ENCODE measurements at regions not wholly inside any gene's neighbourhood (a gene's known extent, or its start where the extent isn't known, plus 50 kb on each side); places are given as distances from the start of the nearest gene placed in this dataset.
A peak's percentile ranks its signal among the peaks of the same experiment; 100 is the strongest.

GRCh38 chr6:97586344-97586743 lies 303.3 kb upstream of the MMS22L start:
- DNase-seq (ENCODE audit: low spot score), result peak; percentile 20

DNA sequence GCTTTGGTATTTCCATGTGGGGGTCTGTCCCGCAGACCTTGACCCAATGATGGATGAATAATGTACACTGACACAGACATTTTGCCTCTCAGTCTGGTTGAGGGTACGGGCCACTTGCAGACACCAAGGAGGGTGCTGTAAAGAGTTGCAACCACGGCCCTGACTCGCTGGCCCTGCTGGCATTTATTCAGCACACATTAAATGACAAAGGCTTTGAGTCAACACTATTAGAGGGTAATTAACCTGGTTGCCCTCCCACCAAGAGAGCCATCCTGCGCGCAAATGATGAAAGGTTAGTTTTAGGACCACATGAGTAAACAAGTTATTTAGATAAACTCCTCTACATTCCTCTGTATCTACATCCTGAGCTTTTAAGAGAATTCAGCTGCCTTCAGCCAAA lies 308.9 kb upstream of the MMS22L start:
- DNase-seq (ENCODE audit: low spot score), result no peak

- DNase-seq (ENCODE audit: low spot score), result peak; percentile 50
Measured at GRCh38 chr6:97594844-97595243, 311.8 kb upstream of the MMS22L start.

DNA sequence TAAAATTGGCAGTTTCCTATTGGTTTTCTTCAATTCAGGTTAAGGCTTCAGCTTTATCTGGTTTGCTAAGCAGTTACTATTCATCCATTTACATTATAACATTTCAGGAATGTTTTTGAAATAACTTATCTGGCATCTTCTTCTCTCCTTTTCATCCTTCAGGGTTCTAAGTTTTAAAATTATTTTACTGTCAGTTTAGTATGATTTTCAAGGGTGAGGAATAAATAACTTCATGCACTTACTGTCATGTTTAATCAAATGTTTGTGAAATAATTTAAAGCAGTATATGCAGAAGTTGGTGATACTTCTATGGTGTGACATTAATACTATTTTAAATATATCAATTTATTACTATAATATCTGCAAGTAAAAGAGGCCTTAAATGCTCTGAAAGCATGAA lies 338.1 kb upstream of the MMS22L start:
- DNase-seq (ENCODE audit: low spot score), result no peak

GRCh38 chr6:97626671-97627441 lies 343.8 kb upstream of the MMS22L start:
- DNase-seq (ENCODE audit: low spot score), result peak; percentile 77

DNA sequence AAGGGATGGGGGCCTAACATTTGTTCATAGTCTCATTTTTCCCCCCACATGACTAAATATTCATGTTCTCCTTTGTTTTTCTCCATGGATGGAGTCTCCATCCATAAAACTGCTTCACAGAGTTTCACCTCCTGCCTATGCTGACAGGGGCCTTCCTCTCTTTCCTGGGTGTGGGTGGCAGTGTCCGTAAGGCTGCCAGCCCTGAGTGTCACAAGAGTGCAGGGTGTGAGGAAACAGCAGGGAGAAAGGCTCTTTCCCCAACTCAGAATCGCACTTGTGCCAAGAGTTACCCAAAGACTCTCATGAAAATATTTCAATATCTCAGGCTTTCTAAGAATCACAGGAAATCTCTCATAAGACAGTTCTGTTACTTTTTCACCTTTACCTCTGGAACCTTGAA lies 346.2 kb upstream of the MMS22L start:
- no peak for DNase-seq (ENCODE audit: low spot score)

DNA sequence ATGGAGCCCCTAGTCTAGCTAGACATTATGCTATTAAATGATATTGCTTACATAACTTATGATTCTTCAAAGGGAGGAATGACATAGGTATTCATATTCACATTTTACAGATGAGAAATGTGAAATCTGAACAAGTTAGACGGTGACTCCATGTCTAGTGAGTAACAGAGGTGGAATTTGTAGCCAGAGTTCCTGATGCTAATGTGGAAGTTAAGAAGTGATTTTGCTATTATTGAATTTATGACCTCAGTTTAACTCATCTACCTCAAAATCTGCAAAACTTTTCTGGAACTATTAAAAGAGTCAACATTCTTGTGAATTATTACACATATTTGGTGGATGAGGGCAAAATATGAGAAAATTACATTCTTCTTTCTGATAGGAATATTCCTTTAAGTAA lies 347.6 kb upstream of the MMS22L start:
- peak; percentile 1 for DNase-seq (ENCODE audit: low spot score)

- DNase-seq (ENCODE audit: low spot score), result no peak
Measured at GRCh38 chr6:97632341-97632740, 349.3 kb upstream of the MMS22L start.

DNA sequence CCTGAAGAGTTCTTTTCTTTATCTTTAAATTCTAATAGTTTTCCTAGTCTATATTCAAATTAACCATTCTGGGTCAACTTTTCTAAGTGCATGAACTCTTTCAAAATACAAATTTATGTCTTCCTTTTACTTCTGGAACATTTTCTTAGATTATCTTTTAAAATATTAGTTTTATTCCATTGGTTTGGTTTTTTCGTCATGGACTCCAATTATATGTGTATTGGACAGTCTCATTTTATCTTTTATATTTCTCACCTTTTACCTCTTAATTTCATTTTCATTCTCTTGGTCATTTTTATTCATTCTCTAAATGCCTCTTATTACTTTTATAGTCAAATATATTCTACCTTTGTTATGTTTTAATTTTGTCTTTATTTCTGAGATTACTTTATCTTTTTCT lies 356.7 kb upstream of the MMS22L start:
- DNase-seq (ENCODE audit: low spot score), result no peak

GRCh38 chr6:97644353-97644752 lies 361.3 kb upstream of the MMS22L start:
- no peak for DNase-seq (ENCODE audit: low spot score)

DNA sequence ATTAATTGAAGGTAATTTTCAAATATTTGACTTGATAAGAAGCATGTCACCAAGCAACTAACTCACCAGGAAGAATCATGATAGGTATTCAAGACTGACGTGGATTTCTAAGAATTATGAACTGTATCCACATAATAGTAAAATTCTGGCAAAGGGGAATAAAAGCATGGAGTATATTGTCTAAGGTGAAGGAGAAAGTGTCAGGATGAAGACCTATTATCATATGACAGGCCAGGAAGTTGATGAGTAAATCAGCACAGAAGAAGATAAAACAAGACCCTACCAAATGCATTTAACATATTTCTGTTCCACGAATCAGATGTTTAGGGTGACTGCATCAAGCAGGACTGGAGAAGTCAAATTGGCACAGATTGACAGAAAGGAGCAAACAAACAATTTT lies 362.7 kb upstream of the MMS22L start:
- DNase-seq (ENCODE audit: low spot score), result no peak

- DNase-seq (ENCODE audit: low spot score), result no peak
Measured at GRCh38 chr6:97653076-97653475, 370.1 kb upstream of the MMS22L start.

DNA sequence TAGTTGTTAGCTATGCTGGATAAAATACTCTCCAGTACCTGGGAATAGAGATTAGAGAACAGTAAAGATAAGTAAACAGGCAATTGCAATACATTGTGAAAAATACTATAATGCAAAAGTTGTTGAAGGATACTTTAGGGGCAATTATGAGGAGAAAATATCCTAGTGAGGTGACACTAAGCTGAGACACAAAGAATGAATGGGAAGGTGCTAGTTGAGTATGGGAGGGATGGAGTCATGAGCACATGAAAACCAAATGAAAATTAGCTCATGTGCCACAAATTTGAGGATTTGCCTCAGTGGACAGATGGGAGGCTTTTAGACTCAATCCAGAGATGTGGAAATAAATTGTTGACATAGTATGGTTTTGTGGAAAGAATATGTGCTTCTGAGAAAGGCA lies 370.5 kb upstream of the MMS22L start:
- DNase-seq (ENCODE audit: low spot score), result no peak

DNA sequence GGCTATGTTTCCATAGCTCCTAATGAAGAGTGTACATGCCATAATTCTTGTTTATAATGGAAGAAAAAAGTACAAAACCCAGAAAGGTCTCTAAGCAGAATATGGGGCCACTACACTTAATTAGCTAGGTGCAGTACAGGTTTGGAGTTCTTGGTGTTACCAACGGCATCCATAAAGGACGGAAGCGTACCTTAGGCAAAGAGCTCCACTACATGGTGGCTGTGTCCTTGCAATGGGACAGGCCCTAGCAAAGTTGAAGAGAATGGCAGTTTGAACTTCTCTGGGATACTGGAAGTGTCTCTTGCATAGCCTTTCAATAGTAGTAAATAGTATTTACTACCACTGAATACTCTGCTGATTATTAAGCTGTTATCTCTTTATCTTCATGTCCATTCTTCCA lies 371.7 kb upstream of the MMS22L start:
- no peak for DNase-seq (ENCODE audit: low spot score)

- DNase-seq (ENCODE audit: low spot score), result no peak
Measured at GRCh38 chr6:97656236-97656635, 373.2 kb upstream of the MMS22L start.

DNA sequence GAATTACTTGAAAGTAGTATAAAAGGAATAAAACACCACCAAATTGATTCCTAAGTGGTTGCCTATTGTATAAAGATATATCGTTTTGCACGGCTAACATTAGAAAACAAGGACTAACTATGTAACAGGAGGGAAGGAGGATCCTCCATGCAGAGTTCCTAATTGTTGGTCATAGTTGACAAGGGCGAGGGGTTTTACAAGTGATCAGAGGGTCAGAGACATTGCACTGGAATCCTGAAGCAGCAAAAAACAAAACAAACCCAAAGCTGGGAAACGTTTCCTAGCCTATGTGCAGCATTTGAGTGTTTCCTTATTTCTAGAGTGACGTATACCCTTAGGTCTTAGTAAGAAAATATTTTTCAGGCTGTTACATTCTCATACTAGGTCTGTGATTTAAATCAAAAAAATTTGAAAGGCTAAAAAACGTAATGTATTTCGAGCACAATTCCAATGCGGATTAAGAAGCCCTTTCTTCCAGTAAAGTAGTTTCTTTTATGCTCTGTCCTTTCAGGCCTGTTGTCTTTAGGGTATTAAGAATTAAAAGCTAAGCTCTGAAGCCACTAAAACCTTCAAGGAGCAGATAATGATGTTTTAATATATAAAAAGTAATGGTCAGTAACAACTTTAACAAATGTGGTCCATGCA lies 373.8 kb upstream of the MMS22L start:
- no peak for DNase-seq (ENCODE audit: low spot score)

DNA sequence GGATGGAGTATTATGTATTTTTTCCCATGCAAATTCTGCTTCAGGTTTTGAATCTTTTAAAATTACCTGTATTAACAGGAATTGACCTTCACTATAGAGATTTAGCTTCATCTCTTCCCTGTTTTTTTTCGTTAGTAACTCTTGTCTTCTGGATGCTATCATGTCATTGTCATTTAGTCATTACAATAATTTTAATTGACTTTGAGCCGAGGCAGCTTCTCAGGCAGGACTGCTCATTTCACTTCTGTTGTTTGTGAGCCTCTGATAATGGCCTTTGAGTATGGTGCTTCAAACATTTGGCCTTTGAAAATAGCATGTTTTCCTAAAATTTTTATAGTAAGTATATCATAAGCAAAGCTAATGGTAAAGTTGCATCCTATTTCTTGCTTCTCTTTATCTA lies 375.1 kb upstream of the MMS22L start:
- DNase-seq (ENCODE audit: low spot score), result no peak

- DNase-seq (ENCODE audit: low spot score), result no peak
Measured at GRCh38 chr6:97663252-97663651, 380.2 kb upstream of the MMS22L start.

DNA sequence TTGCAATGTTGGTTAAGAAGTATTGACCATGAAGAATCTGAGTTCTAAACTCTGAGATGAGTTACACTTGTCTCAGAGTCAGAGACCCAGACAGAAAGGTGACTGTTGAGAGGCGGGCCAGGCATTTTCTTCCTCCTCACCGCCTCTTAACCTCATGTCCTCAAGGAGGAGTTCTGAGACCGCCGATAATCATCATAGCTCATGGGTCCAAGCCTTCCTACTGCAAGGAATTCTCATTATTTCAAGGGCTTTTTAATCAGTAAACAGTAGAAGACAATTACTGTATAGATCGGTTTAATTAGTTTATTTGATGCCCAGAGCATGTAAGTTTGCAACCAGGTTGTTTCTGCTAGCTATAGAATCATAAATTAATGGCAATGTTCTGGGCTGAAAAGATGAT lies 382.4 kb upstream of the MMS22L start:
- DNase-seq (ENCODE audit: low spot score), result no peak

- no peak for DNase-seq (ENCODE audit: low spot score)
Measured at GRCh38 chr6:97666889-97667288, 383.9 kb upstream of the MMS22L start.

GRCh38 chr6:97668716-97669115 lies 385.7 kb upstream of the MMS22L start:
- no peak for DNase-seq (ENCODE audit: low spot score)

DNA sequence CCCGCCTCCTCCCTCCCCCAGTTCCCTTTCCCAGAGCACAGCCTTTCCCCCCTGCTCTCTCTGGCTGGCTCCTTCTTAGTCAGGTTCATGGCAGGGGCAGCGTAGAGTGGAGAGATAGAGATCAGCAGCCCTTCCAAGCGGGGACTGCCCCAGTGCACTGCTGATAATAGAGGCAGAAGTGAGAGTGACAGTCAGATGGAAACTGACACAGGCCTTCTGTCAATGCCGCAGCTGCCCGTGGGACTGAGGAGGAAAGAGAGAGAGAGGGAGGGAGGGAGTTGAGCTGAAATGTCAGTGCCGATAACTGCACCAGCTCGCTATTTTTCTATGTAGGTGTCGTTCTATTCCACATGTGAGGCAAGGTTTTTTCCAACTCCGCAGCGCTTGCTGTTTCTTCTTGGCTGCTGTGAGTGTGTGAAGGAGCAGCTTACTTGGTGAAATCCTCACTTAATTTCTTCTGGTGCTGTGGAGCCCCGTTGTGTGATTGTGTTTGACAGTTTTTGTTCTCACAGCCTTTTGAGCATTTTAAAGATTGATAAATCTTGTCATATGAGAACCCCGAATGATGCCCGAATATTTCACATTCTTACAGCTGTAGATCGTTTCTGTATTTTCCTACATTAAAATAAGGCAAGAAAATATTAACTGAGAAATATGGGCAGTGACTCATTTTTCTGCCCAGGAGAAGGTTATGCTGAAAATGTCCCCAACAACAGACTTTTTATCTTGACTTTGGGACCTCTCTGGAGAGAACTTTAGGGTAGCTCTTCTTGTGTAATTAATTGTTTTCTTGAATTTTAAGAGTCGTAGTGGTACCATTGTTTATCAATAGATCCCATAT lies 386.4 kb upstream of the MMS22L start:
- peak; percentile 55 for DNase-seq (ENCODE audit: low spot score)

DNA sequence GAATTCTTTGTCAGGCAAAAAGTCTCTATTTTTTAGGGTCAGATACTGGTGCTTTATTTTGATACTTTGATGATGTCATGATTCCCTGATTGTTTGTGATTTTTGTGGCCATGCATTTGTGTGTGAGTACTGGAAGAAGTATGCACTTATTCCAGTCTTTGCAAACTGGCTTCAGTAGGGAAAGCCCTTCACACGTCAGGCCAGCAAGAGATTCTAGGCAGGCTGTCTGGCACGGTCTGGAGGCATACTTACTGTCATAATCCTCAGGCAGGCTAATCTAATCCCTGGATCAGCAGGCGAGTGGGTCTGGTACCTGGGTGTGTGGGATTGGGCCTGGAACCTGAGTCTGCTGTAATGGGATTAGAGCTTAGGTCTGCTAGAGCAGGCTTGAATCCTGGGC lies 391.8 kb upstream of the MMS22L start:
- no peak for DNase-seq (ENCODE audit: low spot score)

Data from umbilical cord (tissue), 1 donor.